ENCODE measurements at regions not wholly inside any gene's neighbourhood (a gene's known extent, or its start where the extent isn't known, plus 50 kb on each side); places are given as distances from the start of the nearest gene placed in this dataset.
A peak's percentile ranks its signal among the peaks of the same experiment; 100 is the strongest.

DNA sequence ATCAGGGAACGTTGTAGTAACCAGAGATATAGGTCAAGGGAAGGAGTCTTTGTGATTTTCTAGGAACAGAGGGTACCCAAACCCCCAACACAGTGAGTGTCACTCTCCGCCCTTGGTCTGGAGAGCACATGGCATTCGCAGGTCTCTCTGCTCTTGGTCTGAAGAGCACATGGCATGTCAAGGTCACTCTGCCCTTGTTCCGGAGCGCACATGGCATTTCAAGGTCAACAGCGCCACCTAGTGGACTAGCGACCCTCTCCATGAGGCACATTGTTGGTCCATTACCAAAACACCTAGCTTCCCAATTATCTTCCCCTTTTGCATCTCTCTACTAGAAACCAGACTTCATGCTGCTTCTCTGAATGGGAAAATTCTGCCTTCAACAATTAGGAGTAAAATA, 260.0 kb downstream of the C6orf118 start:
- peak; percentile 89 for TF ChIP-seq CTCF (IDR thresholded peaks at IDR 0.05; ENCODE audit: low read depth, low read length, poor library complexity, severe bottlenecking)
- no peak for TF ChIP-seq EZH2phosphoT487 (IDR thresholded peaks at IDR 0.05; ENCODE audit: borderline replicate concordance, low read length)
- Histone ChIP-seq H3K27me3 (ENCODE audit: control insufficient read depth, low read length) (no peaks in the 10 kb centered on the region), H3F3A (ENCODE audit: control insufficient read depth, insufficient read depth) (no peaks in the 10 kb centered on the region), H4K20me1 (ENCODE audit: control insufficient read depth, insufficient read depth, low read depth, low read length) (no peaks in the 10 kb centered on the region), H3K36me3 (ENCODE audit: control insufficient read depth, low read length) (no peaks in the 10 kb centered on the region), H3K27ac (ENCODE audit: low read depth, low read length) (no peak overlapping the region), H3K4me2 (ENCODE audit: low read length) (no peak overlapping the region), H3K9me3 (ENCODE audit: control insufficient read depth, insufficient read depth, low read length) (0 out of 2 replicates have a peak, but pooled peaks cover 3% of the 10 kb centered on the region), H3K4me3 (ENCODE audit: low read length) (no peak overlapping the region), H3K4me1 (ENCODE audit: control insufficient read depth, low read length) (no peaks in the 10 kb centered on the region), H3K9me2 (replicated peaks; ENCODE audit: control insufficient read depth, low read length) (no peaks in the 10 kb centered on the region), H3K79me2 (ENCODE audit: control insufficient read depth, low read length) (no peaks in the 10 kb centered on the region)

GRCh38 chr6:165047952-165048351, 261.5 kb downstream of the C6orf118 start:
- H3K27me3 ChIP-seq (ENCODE audit: control insufficient read depth, low read length): no peaks in the 10 kb centered on the region
- 0 out of 2 replicates have a peak, but pooled peaks cover 3% of the 10 kb centered on the region for H3K9me3 ChIP-seq (ENCODE audit: control insufficient read depth, insufficient read depth, low read length)
- H3K79me2 ChIP-seq (ENCODE audit: control insufficient read depth, low read length): no peaks in the 10 kb centered on the region
- H3F3A ChIP-seq (ENCODE audit: control insufficient read depth, insufficient read depth): no peaks in the 10 kb centered on the region
- H3K27ac ChIP-seq (ENCODE audit: low read depth, low read length): no peak overlapping the region
- no peak overlapping the region for H3K4me3 ChIP-seq (ENCODE audit: low read length)
- H3K4me2 ChIP-seq (ENCODE audit: low read length): no peak overlapping the region
- TF ChIP-seq EZH2phosphoT487 (IDR thresholded peaks at IDR 0.05; ENCODE audit: borderline replicate concordance, low read length): no peak
- no peaks in the 10 kb centered on the region for H4K20me1 ChIP-seq (ENCODE audit: control insufficient read depth, insufficient read depth, low read depth, low read length)
- no peaks in the 10 kb centered on the region for H3K4me1 ChIP-seq (ENCODE audit: control insufficient read depth, low read length)
- H3K36me3 ChIP-seq (ENCODE audit: control insufficient read depth, low read length): no peaks in the 10 kb centered on the region
- no peaks in the 10 kb centered on the region for H3K9me2 ChIP-seq (replicated peaks; ENCODE audit: control insufficient read depth, low read length)

DNA sequence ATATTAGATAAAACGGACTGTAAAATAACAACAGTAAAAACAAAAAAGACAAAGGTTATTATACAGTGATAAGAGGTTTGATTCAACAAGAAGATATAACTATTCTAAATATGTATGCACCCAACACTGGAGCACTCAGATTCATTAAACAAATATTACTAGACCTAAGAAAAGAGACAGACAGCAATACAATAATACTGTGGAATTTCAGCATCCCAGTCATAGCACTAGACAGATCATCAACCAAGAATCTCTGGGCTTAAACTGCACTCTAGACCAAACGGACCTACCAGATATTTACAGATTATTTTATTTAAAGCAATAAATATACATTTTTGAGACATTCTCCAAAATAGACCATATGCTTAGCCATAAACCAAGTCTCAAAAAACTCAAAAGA, 263.8 kb downstream of the C6orf118 start:
- TF ChIP-seq CTCF (IDR thresholded peaks at IDR 0.05; ENCODE audit: low read depth, low read length, poor library complexity, severe bottlenecking) (no peak), EZH2phosphoT487 (IDR thresholded peaks at IDR 0.05; ENCODE audit: borderline replicate concordance, low read length) (no peak)
- Histone ChIP-seq H3K4me1 (ENCODE audit: control insufficient read depth, low read length) (no peaks in the 10 kb centered on the region), H4K20me1 (ENCODE audit: control insufficient read depth, insufficient read depth, low read depth, low read length) (no peaks in the 10 kb centered on the region), H3K9me3 (ENCODE audit: control insufficient read depth, insufficient read depth, low read length) (0 out of 2 replicates have a peak, but pooled peaks cover 3% of the 10 kb centered on the region), H3K27me3 (ENCODE audit: control insufficient read depth, low read length) (no peaks in the 10 kb centered on the region), H3K36me3 (ENCODE audit: control insufficient read depth, low read length) (no peaks in the 10 kb centered on the region), H3K4me3 (ENCODE audit: low read length) (no peak overlapping the region), H3K9me2 (replicated peaks; ENCODE audit: control insufficient read depth, low read length) (no peaks in the 10 kb centered on the region), H3F3A (ENCODE audit: control insufficient read depth, insufficient read depth) (no peaks in the 10 kb centered on the region), H3K27ac (ENCODE audit: low read depth, low read length) (no peak overlapping the region), H3K4me2 (ENCODE audit: low read length) (no peak overlapping the region), H3K79me2 (ENCODE audit: control insufficient read depth, low read length) (no peaks in the 10 kb centered on the region)

- H4K20me1 ChIP-seq (ENCODE audit: control insufficient read depth, insufficient read depth, low read depth, low read length): no peaks in the 10 kb centered on the region
- no peaks in the 10 kb centered on the region for H3K36me3 ChIP-seq (ENCODE audit: control insufficient read depth, low read length)
- H3K9me3 ChIP-seq (ENCODE audit: control insufficient read depth, insufficient read depth, low read length): 0 out of 2 replicates have a peak, but pooled peaks cover 3% of the 10 kb centered on the region
- TF ChIP-seq EZH2phosphoT487 (IDR thresholded peaks at IDR 0.05; ENCODE audit: borderline replicate concordance, low read length) (no peak), CTCF (IDR thresholded peaks at IDR 0.05; ENCODE audit: low read depth, low read length, poor library complexity, severe bottlenecking) (no peak)
- no peak overlapping the region for H3K27ac ChIP-seq (ENCODE audit: low read depth, low read length)
- no peaks in the 10 kb centered on the region for H3K9me2 ChIP-seq (replicated peaks; ENCODE audit: control insufficient read depth, low read length)
- H3K4me2 ChIP-seq (ENCODE audit: low read length): no peak overlapping the region
- no peaks in the 10 kb centered on the region for H3K27me3 ChIP-seq (ENCODE audit: control insufficient read depth, low read length)
- no peaks in the 10 kb centered on the region for H3K4me1 ChIP-seq (ENCODE audit: control insufficient read depth, low read length)
- H3K4me3 ChIP-seq (ENCODE audit: low read length): no peak overlapping the region
- no peaks in the 10 kb centered on the region for H3K79me2 ChIP-seq (ENCODE audit: control insufficient read depth, low read length)
- no peaks in the 10 kb centered on the region for H3F3A ChIP-seq (ENCODE audit: control insufficient read depth, insufficient read depth)
These were observed 266.5 kb downstream of the C6orf118 start for GRCh38 chr6:165042912-165043311.
